EL (cell line): ENCODE measurements at regions not wholly inside any gene's neighbourhood (a gene's known extent, or its start where the extent isn't known, plus 50 kb on each side); places are given as distances from the start of the nearest gene placed in this dataset.
"Not testable (repeated sequence)": the region's sequence is repeated elsewhere in the genome, so short reads cannot be mapped to it uniquely, and the experiment has no call there.

Experiments
- DNase-seq: peaks from one replicate; pipeline ENCODE4 v3.0.0-alpha.2; 2016

- DNase-seq = no peak
Observed at GRCh38 chr5:42989190-42989589, 50.9 kb downstream of the ANXA2R start.

DNA sequence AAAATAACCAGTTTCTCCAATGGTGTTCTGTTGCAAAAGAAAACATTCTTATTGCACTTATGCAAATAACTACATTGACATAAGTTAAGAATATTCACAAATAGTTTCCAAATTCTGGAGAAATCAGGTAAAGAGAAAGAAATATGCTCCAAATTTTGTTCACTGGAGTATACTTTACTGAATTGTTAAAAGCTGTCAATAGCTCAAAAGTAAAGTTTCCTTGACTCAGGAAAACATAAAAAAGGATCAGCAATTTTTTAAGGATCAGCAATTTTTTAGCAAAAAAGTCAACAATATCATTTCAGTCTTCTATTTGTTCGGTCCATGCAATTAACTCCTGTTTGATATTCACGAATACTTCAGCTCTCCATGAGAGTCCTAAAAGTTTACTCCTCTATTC is 51.6 kb downstream of the ANXA2R start:
- DNase-seq = no peak

DNA sequence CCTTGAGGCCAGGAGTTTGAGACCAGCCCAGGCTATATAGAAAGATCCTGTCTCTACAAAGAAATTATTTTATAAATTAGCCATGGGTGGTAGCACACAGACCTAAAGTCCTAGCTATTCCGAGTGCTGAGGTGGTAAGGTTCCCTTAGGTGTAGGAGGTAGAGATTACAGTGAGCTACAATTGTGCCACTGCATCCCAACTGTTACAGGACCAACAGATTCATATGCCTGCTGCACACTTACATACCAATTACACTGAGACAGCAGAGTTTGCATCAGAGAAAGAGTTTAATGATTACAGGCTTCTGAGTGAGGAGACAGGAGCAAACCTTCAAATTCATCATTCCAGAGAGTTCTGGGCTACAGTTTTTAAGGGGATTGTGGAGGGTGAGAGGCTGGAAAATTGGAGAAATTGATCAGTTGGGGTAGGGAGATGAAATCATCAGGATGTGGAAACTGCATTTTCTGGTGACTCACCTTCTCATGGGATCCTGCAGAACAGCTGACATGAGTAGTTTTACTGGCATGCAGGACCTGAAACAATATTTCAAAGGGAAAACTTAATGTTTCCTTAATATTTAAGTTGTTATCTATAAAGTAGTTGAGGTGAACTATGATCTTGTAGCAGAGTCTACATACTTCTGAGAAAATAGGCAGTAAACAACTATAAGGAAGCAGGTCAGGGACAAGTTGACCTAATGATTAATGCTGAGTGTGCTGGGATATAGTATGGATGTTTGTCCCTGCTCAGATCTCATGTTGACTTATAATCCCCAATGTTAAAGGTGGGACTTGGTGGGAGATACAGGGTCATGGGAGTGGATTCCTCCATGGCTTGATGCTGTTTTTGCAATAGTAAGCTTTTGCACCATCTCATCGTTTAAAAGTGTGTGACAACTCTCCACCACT is 54.7 kb downstream of the ANXA2R start:
- DNase-seq = peak; percentile 78

- DNase-seq = peak; percentile 15
Observed at GRCh38 chr5:42984307-42984706, 55.8 kb downstream of the ANXA2R start.

GRCh38 chr5:42982107-42982622 is 58.0 kb downstream of the ANXA2R start:
- DNase-seq = no peak

DNA sequence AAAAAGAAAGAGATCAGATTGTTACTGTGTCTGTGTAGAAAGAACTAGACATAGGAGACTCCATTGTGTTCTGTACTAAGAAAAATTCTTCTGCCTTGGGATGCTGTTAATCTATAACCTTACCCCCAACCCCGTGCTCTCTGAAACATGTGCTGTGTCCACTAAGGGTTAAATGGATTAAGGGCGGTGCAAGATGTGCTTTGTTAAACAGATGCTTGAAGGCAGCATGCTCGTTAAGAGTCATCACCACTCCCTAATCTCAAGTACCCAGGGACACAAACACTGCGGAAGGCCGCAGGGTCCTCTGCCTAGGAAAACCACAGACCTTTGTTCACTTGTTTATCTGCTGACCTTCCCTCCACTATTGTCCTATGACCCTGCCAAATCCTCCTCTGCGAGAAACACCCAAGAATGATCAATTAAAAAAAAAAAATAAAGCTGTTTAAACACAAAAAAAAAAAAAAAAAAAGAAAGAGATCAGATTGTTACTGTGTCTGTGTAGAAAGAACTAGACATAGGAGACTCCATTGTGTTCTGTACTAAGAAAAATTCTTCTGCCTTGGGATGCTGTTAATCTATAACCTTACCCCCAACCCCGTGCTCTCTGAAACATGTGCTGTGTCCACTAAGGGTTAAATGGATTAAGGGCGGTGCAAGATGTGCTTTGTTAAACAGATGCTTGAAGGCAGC is 58.6 kb downstream of the ANXA2R start:
- DNase-seq = not testable (repeated sequence)

GRCh38 chr5:42981015-42981414 is 59.1 kb downstream of the ANXA2R start:
- not testable (repeated sequence) for DNase-seq

DNA sequence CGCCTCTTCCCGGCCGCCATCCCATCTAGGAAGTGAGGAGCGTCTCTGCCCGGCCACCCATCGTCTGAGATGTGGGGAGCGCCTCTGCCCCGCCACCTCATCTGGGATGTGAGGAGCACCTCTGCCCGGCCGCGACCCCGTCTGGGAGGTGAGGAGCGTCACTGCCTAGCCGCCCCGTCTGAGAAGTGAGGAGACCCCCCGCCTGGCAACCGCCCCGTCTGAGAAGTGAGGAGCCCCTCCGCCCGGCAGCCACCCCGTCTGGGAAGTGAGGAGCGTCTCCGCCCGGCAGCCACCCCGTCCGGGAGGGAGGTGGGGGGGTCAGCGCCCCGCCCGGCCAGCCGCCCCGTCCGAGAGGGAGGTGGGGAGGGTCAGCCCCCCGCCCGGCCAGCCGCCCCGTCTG is 59.7 kb downstream of the ANXA2R start:
- not testable (repeated sequence) for DNase-seq

DNA sequence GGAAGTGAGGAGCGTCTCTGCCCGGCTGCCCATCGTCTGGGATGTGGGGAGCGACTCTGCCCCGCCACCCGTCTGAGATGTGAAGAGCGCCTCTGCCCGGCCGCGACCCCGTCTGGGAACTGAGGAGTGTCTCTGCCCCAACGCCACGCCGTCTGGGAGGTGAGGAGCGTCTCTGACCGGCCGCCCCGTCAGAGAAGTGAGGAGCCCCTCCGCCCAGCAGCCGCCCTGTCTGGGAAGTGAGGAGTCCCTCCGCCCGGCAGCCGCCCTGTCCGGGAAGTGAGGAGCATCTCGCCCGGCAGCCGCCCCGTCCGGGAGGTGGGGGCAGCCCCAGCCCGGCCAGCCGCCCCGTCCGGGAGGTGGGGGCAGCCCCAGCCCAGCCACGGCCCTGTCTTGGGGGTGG is 60.9 kb downstream of the ANXA2R start:
- DNase-seq = not testable (repeated sequence)

GRCh38 chr5:42974536-42974935 is 65.6 kb downstream of the ANXA2R start:
- peak; percentile 13 for DNase-seq

DNA sequence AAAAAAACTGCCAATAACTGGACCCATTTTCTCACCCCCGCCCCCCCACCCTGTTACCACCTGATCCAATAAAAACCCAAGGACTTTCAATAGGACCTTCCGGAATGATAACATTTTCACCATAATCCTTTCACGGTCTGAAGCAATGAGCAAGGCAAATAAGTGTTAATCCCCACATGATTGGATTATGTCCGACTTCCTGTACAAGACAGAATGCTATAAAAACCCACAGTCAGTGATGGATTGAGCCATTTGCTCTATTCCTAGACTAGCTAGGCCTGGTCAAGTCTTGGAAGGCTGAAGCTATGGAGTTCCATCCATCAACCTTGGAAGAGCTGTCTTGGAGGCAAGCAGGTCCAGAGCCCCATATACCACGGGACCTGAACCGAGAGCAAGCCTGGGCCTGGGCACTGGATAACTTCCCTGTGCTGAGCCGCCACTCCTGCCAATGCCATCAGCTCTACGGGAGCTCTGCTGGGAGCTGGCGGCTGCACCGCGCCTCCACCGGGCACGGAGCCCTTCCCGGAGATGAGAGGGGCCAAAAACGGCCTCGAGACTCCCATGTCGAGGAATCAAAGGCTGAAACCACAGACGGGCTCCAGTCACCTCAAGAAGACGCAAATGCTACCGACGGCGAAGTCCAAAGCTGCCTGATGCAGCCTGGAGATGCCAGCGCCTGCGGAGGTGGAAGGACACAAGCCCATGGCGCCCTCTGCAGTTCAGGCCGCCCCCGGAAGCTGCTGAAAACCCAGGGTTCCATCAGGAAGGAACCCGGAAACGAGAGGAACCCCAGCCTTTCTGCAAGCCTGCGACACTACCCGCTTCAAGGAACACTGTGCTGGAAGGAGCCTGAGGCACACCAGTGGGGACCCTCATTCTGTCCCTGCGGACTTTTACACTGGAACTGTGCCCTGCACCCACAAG is 69.2 kb downstream of the ANXA2R start:
- DNase-seq = peak; percentile 18

GRCh38 chr5:42965934-42966333 is 74.2 kb downstream of the ANXA2R start:
- no peak for DNase-seq

DNA sequence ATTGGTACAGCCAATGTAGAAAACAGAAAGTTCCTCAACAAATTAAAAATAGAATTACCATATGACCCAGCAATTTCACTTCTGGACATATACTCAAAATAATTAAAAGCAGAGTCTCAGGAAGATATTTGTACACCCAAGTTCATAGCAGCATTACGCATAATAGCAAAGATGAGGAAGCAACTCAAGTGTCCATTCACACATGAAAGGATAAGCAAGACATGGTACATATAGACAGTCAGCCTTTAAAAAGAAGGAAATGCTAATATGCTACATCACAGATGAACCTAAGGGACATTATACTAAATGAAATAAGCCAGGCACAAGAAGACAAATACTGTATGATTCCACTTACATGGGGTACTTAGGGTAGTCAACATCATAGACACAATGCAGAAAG is 76.7 kb downstream of the ANXA2R start:
- no peak for DNase-seq

- DNase-seq = no peak
Observed at GRCh38 chr5:42962124-42962523, 78.0 kb downstream of the ANXA2R start.

GRCh38 chr5:42960506-42960905 is 79.6 kb downstream of the ANXA2R start:
- DNase-seq = no peak

DNA sequence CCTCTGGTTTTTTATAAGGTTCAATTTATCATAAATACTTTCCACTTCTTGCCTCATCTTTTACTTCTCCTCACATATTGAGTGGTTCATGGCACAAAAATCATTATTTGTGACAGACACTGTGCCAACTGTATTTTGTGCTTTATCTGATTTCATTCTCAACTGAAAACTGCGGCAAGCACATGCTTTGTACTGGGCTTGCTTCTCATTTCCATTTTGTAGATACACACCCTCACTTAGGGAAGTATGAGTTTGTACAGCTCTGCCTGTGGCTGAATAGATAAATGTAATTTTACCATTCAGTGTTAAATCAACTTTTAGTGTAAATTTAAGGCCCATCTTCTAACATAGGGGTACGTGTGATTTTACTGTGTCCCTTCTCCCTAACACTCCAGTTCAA is 83.6 kb downstream of the ANXA2R start:
- no peak for DNase-seq

DNA sequence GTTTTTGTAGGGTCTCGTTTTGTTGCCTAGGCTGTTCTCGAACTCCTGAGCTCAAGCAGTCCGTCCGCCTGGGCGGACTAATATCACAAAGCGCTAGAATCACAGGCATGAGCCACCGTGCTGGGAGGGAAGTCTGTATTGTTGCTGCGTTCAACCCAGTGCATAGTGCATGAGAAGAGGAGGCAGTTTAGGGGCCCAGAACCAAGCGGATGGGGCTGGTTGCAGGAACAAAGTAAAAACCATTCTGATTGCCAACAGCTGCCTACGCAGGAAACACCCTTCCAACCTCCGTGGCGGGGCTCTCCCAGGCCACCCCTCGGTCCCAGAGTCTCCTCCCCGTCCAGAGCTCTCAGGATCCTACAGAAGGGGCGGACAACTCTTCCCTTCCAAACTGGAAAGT is 87.1 kb downstream of the ANXA2R start:
- DNase-seq = no peak

GRCh38 chr5:42952578-42952974 is 87.5 kb downstream of the ANXA2R start:
- no peak for DNase-seq

GRCh38 chr5:42951293-42951840 is 88.8 kb downstream of the ANXA2R start:
- peak; percentile 42 for DNase-seq

- DNase-seq = peak; percentile 100
Observed at GRCh38 chr5:42950456-42951292, 89.4 kb downstream of the ANXA2R start.

DNA sequence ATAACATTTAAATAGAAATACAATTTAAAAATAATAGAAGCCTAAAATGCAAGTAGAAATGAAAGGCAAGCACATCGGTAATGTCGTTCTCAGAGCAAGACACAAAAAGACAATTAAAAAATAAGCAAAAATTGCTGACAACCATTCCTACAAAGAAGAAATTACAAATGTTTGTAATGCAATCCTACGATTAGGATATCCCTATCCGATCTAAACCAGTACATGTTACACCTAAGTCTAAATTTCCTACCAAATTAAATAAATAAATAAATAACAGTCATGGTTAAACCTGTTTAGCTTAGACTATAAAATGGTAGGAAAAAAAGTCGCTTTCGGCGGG is 90.0 kb downstream of the ANXA2R start:
- DNase-seq = no peak
